ENCODE measurements at regions not wholly inside any gene's neighbourhood (a gene's known extent, or its start where the extent isn't known, plus 50 kb on each side); places are given as distances from the start of the nearest gene placed in this dataset.

DNA sequence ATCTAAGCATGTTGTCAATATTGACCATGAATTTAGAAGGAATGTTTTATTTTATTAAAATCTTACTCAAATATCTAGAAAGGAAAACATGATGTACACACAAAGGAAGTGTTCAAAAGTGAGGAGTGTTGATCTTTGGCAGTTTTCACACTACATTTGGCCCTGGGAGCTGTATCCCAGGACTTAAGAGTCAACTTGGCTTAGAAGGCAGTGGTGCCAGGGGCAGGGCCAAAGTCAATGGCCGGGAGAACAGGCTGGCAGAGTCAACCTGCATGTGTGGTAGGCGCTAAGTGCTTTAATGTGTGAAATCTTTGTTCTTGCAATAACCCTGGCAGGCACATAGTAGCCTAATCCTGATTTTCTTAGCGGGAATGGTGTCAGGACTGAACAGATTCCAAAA, 228.4 kb downstream of the TENT4A start:
- no peak for DNase-seq (ENCODE audit: low read depth)
- H3K4me3 ChIP-seq (ENCODE audit: low read depth, low read length) = no peak overlapping the region
- TF ChIP-seq, protein P1, sequence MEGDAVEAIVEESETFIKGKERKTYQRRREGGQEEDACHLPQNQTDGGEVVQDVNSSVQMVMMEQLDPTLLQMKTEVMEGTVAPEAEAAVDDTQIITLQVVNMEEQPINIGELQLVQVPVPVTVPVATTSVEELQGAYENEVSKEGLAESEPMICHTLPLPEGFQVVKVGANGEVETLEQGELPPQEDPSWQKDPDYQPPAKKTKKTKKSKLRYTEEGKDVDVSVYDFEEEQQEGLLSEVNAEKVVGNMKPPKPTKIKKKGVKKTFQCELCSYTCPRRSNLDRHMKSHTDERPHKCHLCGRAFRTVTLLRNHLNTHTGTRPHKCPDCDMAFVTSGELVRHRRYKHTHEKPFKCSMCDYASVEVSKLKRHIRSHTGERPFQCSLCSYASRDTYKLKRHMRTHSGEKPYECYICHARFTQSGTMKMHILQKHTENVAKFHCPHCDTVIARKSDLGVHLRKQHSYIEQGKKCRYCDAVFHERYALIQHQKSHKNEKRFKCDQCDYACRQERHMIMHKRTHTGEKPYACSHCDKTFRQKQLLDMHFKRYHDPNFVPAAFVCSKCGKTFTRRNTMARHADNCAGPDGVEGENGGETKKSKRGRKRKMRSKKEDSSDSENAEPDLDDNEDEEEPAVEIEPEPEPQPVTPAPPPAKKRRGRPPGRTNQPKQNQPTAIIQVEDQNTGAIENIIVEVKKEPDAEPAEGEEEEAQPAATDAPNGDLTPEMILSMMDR (conservative IDR thresholded peaks at IDR 0.05; ENCODE audit: low read depth, low read length) = no peak

GRCh38 chr5:6943197-6944112, 230.2 kb downstream of the TENT4A start:
- no peak overlapping the region for H3K4me3 ChIP-seq (ENCODE audit: low read depth, low read length)
- DNase-seq (ENCODE audit: low read depth) = no peak
- TF ChIP-seq, protein P1 (conservative IDR thresholded peaks at IDR 0.05; ENCODE audit: low read depth, low read length) = no peak

GRCh38 chr5:6948562-6948961, 235.3 kb downstream of the TENT4A start:
- DNase-seq (ENCODE audit: low read depth) = no peak
- TF ChIP-seq, protein P1 (conservative IDR thresholded peaks at IDR 0.05; ENCODE audit: low read depth, low read length) = no peak
- no peak overlapping the region for H3K4me3 ChIP-seq (ENCODE audit: low read depth, low read length)

- DNase-seq (ENCODE audit: low read depth) = no peak
- TF ChIP-seq, protein P1 (conservative IDR thresholded peaks at IDR 0.05; ENCODE audit: low read depth, low read length) = no peak
- no peak overlapping the region for H3K4me3 ChIP-seq (ENCODE audit: low read depth, low read length)
Observed at GRCh38 chr5:6949230-6949629, 236.0 kb downstream of the TENT4A start.

DNA sequence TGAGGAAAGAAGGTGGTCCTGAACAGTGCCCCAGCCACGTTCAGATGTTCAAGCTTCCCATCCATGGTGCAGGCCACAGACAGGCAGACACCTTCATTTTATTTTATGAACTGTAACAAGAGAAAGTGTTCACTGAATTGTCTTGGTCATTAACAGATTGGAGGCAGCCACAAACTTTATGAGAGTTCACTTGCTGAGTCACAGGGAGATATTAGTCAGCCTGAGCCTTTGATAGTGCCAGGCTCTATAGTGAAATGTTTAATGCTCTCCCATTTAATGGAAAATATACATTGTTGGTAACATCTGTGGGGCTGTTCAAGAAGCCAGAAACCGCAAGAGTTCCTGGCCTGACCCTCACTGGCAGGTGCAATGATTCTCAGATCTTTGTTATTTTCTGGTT, 237.0 kb downstream of the TENT4A start:
- H3K4me3 ChIP-seq (ENCODE audit: low read depth, low read length) = no peak overlapping the region
- TF ChIP-seq, protein P1 (conservative IDR thresholded peaks at IDR 0.05; ENCODE audit: low read depth, low read length) = no peak
- no peak for DNase-seq (ENCODE audit: low read depth)

GRCh38 chr5:6950860-6951259, 237.6 kb downstream of the TENT4A start:
- TF ChIP-seq, protein P1 (conservative IDR thresholded peaks at IDR 0.05; ENCODE audit: low read depth, low read length) = no peak
- no peak for DNase-seq (ENCODE audit: low read depth)

DNA sequence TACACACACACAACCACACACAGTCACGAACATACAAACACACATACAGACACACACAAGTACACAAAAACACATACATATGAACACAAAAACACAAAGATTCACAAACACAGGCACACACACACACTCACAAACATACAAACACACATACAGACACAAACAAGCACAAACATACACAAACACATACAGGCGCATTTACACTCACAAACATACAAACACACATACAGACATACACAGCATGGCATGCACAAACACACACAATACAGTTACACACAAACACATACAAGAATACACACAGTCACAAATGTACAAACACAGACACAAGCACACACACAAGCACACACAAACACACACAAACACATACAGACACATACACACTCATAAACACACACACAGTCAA, 247.9 kb downstream of the TENT4A start:
- no peak overlapping the region for H3K4me3 ChIP-seq (ENCODE audit: low read depth, low read length)
- no peak for DNase-seq (ENCODE audit: low read depth)
- TF ChIP-seq, protein P1 (conservative IDR thresholded peaks at IDR 0.05; ENCODE audit: low read depth, low read length) = no peak

More at GRCh38 chr5:6950860-6951259, 237.6 kb downstream of the TENT4A start:
- no peak overlapping the region for H3K4me3 ChIP-seq (ENCODE audit: low read depth, low read length)

Measured in choroid plexus epithelial cell (primary cell).